Fibroblast of lung (primary cell): ENCODE measurements at regions not wholly inside any gene's neighbourhood (a gene's known extent, or its start where the extent isn't known, plus 50 kb on each side); places are given as distances from the start of the nearest gene placed in this dataset.

Source experiments
- DNase-seq, 2 donors: peaks; one replicate each; pipeline versions ENCODE4 v3.0.0 to v3.0.0-alpha.2; 2010; ENCODE audit warnings: low read depth in 2 of 2
- H2AFZ ChIP-seq: 2 replicates; pipeline ENCODE4 v1.5.1; 2012; ENCODE audit warnings: low read length, control low read depth, inconsistent platforms
- H3K27ac ChIP-seq: 2 replicates; pipeline ENCODE4 v1.5.1; 2011; ENCODE audit warnings: low read length, control low read depth; ENCODE audit not compliant: insufficient read depth
- H3K27me3 ChIP-seq: 2 replicates; pipeline ENCODE4 v1.5.1; 2011; ENCODE audit warnings: mild to moderate bottlenecking, low read length; ENCODE audit not compliant: control insufficient read depth, insufficient read depth
- H3K36me3 ChIP-seq: 2 replicates; pipeline ENCODE4 v1.5.1; 2011; ENCODE audit warnings: low read length; ENCODE audit not compliant: control insufficient read depth, insufficient read depth
- H3K4me1 ChIP-seq: 2 replicates; pipeline ENCODE4 v1.5.1; 2011; ENCODE audit warnings: low read length; ENCODE audit not compliant: control insufficient read depth, insufficient read depth; ENCODE audit errors: extremely low read depth
- H3K4me2 ChIP-seq: 2 replicates; pipeline ENCODE4 v1.5.1; 2011; ENCODE audit warnings: low read length, control low read depth; ENCODE audit not compliant: insufficient read depth; ENCODE audit errors: extremely low read depth
- H3K4me3 ChIP-seq, 4 experiments: fragments of 200-600 bp in 1 of 4; sonication (generic) in 1 of 4; replicated peaks in 1 of 4; 2 replicates each; pipeline ENCODE4 v1.5.1; 2011 to 2016; ENCODE audit warnings: low read length in 4 of 4, low read depth in 3 of 4, mild to moderate bottlenecking in 3 of 4, control low read depth in 2 of 4, inconsistent platforms in 1 of 4, mixed read lengths in 1 of 4; ENCODE audit not compliant: insufficient read depth in 1 of 4; ENCODE audit errors: control extremely low read depth in 1 of 4
- H3K79me2 ChIP-seq: 2 replicates; pipeline ENCODE4 v1.5.1; 2012; ENCODE audit warnings: mild to moderate bottlenecking, low read length, inconsistent platforms; ENCODE audit not compliant: control insufficient read depth, insufficient read depth
- H3K9ac ChIP-seq: 2 replicates; pipeline ENCODE4 v1.5.1; 2011; ENCODE audit warnings: mild to moderate bottlenecking, low read length, control low read depth; ENCODE audit not compliant: insufficient read depth
- H3K9me3 ChIP-seq: 2 replicates; pipeline ENCODE4 v1.5.1; 2012; ENCODE audit warnings: low read depth, low read length; ENCODE audit not compliant: control insufficient read depth, insufficient read depth
- H4K20me1 ChIP-seq: 2 replicates; pipeline ENCODE4 v1.5.1; 2011; ENCODE audit warnings: low read length; ENCODE audit not compliant: control insufficient read depth, insufficient read depth; ENCODE audit errors: extremely low read depth
- EZH2 ChIP-seq: IDR thresholded peaks from 2 replicates; pipeline ENCODE4 v1.5.1; 2012; ENCODE audit warnings: low read length, control low read depth, mild to moderate bottlenecking; ENCODE audit errors: missing control alignments
- TF ChIP-seq, protein P1 (sequence below), 2 donors: IDR thresholded peaks in 1 of 2; conservative IDR thresholded peaks in 1 of 2; 1 replicate in 1 of 2; 2 replicates in 1 of 2; pipeline ENCODE4 v1.5.1; 2011 to 2012; ENCODE audit warnings: low read length in 2 of 2, control low read depth in 1 of 2, inconsistent platforms in 1 of 2, low read depth in 1 of 2, mild to moderate bottlenecking in 1 of 2

DNA sequence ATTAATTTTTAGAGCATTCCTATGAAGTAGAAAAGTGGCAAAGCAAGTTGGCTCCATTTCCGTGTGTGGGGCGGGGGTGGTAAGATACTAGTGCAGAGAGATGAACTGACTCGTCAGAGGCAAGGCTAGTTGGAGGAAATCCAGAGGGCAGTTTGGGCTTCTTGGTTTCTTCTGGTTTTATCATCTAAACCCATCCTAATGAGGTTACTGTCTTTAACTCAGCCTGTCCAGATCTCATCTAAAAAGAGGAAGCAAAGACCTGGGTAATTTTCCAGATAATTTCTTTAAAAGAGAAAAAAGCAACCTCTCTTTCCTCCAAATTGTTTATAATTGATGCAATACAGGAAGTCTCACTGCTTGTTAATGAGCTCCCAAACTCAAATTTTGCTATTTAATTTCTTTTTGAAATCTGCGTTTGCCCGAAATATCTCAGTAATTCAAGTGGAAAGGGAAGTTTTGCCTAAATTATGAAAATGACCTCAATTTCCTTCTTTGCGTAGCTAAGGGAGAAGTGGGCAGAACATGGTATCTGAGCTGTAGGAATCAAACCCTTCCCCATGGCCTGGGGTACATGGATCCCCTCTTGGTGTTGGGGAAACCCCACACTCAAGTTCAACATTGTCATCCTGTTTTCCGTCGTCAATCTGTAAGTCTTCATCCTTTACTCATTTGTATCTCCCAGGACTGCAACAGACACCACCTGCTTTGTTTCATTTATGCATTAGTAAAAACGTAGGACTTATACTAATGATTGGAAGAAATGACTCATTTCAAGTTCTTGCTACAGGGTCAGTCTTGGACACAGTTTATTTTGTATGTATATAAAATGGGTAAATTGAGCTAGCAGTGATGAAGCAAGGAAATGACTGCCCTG, 89.1 kb upstream of the KLF7 start:
- H3K9ac ChIP-seq, result no peak overlapping the region
- H4K20me1 ChIP-seq, result no peaks in the 10 kb centered on the region
- H3K27ac ChIP-seq, result peak overlapping the region; percentile 91
- H3K4me1 ChIP-seq, result peaks cover 61% of the 10 kb centered on the region
- H3K36me3 ChIP-seq, result no peaks in the 10 kb centered on the region
- H3K79me2 ChIP-seq, result no peaks in the 10 kb centered on the region
- no peaks in the 10 kb centered on the region for H3K27me3 ChIP-seq
- no peak overlapping the region for H3K4me3 ChIP-seq
- no peaks in the 10 kb centered on the region for H3K9me3 ChIP-seq
- peak; percentile 81 to 86 for DNase-seq
- H2AFZ ChIP-seq, result no peak overlapping the region
- TF ChIP-seq, protein P1, sequence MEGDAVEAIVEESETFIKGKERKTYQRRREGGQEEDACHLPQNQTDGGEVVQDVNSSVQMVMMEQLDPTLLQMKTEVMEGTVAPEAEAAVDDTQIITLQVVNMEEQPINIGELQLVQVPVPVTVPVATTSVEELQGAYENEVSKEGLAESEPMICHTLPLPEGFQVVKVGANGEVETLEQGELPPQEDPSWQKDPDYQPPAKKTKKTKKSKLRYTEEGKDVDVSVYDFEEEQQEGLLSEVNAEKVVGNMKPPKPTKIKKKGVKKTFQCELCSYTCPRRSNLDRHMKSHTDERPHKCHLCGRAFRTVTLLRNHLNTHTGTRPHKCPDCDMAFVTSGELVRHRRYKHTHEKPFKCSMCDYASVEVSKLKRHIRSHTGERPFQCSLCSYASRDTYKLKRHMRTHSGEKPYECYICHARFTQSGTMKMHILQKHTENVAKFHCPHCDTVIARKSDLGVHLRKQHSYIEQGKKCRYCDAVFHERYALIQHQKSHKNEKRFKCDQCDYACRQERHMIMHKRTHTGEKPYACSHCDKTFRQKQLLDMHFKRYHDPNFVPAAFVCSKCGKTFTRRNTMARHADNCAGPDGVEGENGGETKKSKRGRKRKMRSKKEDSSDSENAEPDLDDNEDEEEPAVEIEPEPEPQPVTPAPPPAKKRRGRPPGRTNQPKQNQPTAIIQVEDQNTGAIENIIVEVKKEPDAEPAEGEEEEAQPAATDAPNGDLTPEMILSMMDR (conservative IDR thresholded peaks at IDR 0.05 in 1 of 2, IDR thresholded peaks at IDR 0.05 in 1 of 2; ENCODE audit: low read depth in 1 of 2, low read length in 2 of 2), result no peak
- TF ChIP-seq EZH2, result no peak
- H3K4me2 ChIP-seq, result peak overlapping the region; percentile 69

DNA sequence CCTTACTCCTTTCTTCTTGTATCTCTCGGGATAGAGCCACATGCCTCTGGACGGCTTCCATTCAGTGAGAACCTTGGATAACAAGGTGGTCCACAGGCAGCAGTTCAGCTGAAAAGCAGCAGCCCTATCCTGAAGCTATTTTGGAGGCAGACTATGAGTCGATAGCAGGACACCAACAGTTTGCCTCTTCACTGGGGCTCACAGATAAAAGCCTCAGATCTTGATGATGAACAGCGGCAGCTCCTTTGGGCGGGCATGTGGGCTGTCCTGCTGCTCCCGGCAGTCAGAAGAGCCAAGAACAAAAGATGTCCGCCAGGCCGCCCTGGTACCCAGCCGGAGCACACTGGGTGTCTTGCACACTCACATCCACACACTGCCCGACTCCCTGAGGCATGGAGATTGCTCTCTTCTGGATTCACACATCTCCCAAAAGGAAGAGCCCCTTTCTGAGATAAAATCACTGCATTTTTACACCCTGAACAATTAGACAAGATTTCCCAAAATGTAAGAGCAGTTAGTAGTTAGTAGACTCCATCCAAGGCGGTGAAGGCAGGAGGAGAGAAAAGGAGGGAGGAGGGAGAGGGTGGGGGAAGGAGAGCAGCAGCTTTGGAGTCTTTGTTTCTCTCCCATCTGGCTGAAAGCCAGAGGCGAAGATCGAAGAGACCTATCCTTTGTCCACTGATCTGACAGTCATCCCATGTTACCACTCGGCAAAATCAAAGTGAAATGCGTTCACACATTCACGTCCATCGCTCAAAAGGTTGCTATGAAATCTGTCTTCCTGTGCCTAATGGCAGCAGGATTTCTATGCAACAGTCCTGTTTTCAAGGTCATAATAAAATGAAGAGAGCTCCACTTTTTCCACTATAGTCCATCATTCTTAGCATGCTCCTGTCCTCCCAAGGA, 90.1 kb upstream of the KLF7 start:
- Histone ChIP-seq H3K27me3 (no peaks in the 10 kb centered on the region), H3K4me3 (no peak overlapping the region), H3K4me2 (peak overlapping the region; percentile 38), H3K9ac (no peak overlapping the region), H3K27ac (peak overlapping the region; percentile 91), H3K9me3 (no peaks in the 10 kb centered on the region), H4K20me1 (no peaks in the 10 kb centered on the region), H3K36me3 (no peaks in the 10 kb centered on the region), H2AFZ (no peak overlapping the region), H3K4me1 (peaks cover 65% of the 10 kb centered on the region), H3K79me2 (no peaks in the 10 kb centered on the region)
- DNase-seq, result peak in 1 of 2 donors; percentile 51
- TF ChIP-seq, protein P1 (conservative IDR thresholded peaks at IDR 0.05 in 1 of 2, IDR thresholded peaks at IDR 0.05 in 1 of 2; ENCODE audit: low read depth in 1 of 2, low read length in 2 of 2), result no peak
